ENCODE measurements at regions not wholly inside any gene's neighbourhood (a gene's known extent, or its start where the extent isn't known, plus 50 kb on each side); places are given as distances from the start of the nearest gene placed in this dataset.

DNA sequence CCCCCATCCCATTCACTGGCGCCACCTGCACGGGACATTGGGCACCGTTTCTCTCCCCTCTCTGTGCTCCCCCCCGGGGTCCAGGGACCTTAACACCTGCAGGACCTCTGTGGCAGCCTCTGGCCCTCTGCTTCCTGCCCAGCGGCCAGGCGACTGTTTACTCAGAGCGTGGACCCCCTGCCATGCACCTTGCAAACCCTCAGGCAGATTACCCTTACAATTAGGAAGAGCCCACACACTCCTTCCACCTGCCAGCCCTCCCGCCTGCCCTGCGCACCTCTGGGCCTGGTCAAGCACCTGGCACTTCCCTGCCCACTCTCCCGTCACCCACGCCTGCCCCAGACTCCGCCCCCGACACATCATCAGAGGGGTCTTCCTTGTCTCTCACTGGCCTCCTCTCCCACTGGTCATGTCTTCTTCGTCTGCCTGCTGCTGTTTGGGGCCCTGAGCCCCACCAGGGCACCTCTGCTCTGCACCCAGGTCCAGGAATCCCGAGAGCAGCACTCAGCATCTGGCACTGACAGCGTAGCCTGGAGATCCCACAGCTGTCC is 281.3 kb upstream of the IRX4 start:
- WGBS, 5 donors: 66 to 70% (median 70%) methylated on average over 16 of the region's 16 CpGs
- Histone ChIP-seq H3K4me3 (no peak overlapping the region), H3K36me3 (no peaks in the 10 kb centered on the region), H3K4me1 (no peaks in the 10 kb centered on the region), H3K27me3 (replicated peaks in 1 of 7) (peaks cover 0 to 17% (median 0%) of the 10 kb centered on the region in 7 donors), H3K27ac (no peak overlapping the region), H3K9me3 (no peaks in the 10 kb centered on the region)
- peak; percentile 58 for DNase-seq
- intact Hi-C loops (cut with DNase I; ENCODE audit: low total_unique reads): no loop called here
- TF ChIP-seq POLR2A (IDR thresholded peaks at IDR 0.05) (no peak), POLR2AphosphoS5 (IDR thresholded peaks at IDR 0.05) (no peak)
- TF ChIP-seq, protein P1, sequence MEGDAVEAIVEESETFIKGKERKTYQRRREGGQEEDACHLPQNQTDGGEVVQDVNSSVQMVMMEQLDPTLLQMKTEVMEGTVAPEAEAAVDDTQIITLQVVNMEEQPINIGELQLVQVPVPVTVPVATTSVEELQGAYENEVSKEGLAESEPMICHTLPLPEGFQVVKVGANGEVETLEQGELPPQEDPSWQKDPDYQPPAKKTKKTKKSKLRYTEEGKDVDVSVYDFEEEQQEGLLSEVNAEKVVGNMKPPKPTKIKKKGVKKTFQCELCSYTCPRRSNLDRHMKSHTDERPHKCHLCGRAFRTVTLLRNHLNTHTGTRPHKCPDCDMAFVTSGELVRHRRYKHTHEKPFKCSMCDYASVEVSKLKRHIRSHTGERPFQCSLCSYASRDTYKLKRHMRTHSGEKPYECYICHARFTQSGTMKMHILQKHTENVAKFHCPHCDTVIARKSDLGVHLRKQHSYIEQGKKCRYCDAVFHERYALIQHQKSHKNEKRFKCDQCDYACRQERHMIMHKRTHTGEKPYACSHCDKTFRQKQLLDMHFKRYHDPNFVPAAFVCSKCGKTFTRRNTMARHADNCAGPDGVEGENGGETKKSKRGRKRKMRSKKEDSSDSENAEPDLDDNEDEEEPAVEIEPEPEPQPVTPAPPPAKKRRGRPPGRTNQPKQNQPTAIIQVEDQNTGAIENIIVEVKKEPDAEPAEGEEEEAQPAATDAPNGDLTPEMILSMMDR (IDR thresholded peaks at IDR 0.05 in 8 of 11, conservative IDR thresholded peaks at IDR 0.05 in 3 of 11): no peak

DNA sequence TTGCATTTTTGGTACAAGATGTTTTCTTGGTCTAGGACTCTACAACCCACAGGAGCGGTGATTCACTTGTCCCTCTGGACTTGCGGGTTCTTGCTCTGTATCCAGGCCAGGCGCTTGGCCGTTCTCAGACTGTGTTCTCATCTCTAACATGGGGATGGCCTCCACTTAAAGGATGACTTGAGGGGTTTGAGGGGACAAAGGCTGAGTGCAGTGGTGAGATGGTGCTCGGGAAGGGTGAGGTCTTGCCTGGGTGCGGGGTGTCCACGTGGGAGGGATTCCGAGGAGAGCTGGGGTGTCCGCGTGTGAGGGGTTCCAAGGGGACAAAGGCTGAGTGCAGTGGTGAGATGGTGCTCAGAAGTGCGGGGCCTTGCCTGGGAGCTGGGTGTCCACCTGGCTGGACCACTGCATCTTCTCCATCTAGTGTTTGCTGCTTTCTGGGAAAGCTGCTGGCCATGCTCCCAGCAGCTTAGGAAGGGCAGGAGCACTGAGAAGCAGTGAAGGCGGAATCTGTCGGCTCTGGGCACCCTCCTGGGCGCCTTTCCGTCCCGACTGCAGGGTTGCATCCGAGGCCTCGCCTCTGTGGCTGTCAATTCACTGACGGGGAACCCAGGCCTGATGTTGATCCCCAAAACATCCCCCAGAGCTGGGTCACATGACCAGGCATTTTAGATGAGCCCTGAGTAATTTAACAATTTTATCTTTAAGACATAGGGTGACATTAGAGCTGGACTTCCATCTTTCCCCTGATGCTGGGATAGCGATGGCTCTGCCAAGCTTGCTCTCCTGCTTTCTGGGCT is 280.5 kb upstream of the IRX4 start:
- H3K27ac ChIP-seq: no peak overlapping the region
- no peaks in the 10 kb centered on the region for H3K9me3 ChIP-seq
- H3K27me3 ChIP-seq (replicated peaks in 1 of 7): peaks cover 0 to 14% (median 0%) of the 10 kb centered on the region in 7 donors
- TF ChIP-seq POLR2AphosphoS5 (IDR thresholded peaks at IDR 0.05) (no peak), POLR2A (IDR thresholded peaks at IDR 0.05) (no peak)
- TF ChIP-seq, protein P1 (IDR thresholded peaks at IDR 0.05 in 8 of 11, conservative IDR thresholded peaks at IDR 0.05 in 3 of 11): no peak
- 81 to 96% (median 90%) methylated on average over 20 of the region's 20 CpGs for WGBS, 5 donors
- H3K4me1 ChIP-seq: no peaks in the 10 kb centered on the region
- H3K36me3 ChIP-seq: no peaks in the 10 kb centered on the region
- DNase-seq: peak; percentile 62
- intact Hi-C loops (cut with DNase I; ENCODE audit: low total_unique reads): no loop called here
- H3K4me3 ChIP-seq: no peak overlapping the region

DNA sequence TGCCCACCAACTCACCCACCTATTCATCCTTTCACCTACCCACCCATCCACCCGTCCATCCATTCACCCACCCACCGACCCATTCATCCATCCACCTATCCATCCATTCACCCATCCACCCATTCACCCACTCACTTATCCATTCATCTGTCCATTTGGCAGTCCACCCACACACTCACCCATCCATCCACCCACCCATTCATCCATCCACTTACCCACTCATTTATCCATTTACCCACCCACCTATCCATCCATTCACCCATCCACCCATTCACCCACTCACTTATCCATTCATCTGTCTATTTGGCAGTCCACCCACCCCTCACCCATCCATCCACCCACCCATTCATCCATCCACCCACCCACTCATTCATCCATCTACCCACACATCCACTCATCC is 278.1 kb upstream of the IRX4 start:
- whole genome bisulfite sequencing, 5 donors: 67 to 97% (median 92%) methylated on average over 2 of the region's 2 CpGs
- no peak for TF ChIP-seq POLR2AphosphoS5 (IDR thresholded peaks at IDR 0.05)
- TF ChIP-seq, protein P1 (IDR thresholded peaks at IDR 0.05 in 8 of 11, conservative IDR thresholded peaks at IDR 0.05 in 3 of 11): no peak
- TF ChIP-seq POLR2A (IDR thresholded peaks at IDR 0.05): no peak
- no peak overlapping the region for H3K27ac ChIP-seq
- H3K4me3 ChIP-seq: no peak overlapping the region
- intact Hi-C loops (cut with DNase I; ENCODE audit: low total_unique reads): no loop called here
- H3K9me3 ChIP-seq: no peaks in the 10 kb centered on the region
- H3K4me1 ChIP-seq: no peaks in the 10 kb centered on the region
- H3K27me3 ChIP-seq (replicated peaks in 1 of 7): peaks cover 0 to 3% (median 0%) of the 10 kb centered on the region in 7 donors
- H3K36me3 ChIP-seq: no peaks in the 10 kb centered on the region
- DNase-seq: peak; percentile 27

DNA sequence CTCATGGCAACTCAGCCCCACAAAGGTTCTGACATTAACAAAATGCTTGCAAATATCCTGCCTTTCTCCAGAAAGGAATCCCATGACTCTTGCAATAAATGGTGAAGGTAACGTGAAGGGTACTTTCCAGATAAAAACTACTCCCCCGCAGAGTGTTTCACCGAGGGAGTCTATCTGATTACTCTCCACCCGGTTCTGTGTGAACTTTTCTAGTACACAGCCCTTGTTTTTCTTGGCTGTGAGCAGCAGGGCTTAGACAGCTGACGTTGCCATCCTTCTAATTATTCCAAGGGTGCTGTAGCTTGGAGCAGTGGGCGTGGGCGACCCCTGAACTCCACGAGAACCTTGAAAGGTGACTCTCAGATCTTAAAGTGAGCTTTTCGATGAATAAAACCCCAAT is 276.0 kb upstream of the IRX4 start:
- intact Hi-C loops (cut with DNase I; ENCODE audit: low total_unique reads): no loop called here
- H3K4me1 ChIP-seq: no peaks in the 10 kb centered on the region
- no peaks in the 10 kb centered on the region for H3K9me3 ChIP-seq
- no peaks in the 10 kb centered on the region for H3K27me3 ChIP-seq (replicated peaks in 1 of 7)
- H3K36me3 ChIP-seq: no peaks in the 10 kb centered on the region
- no peak overlapping the region for H3K4me3 ChIP-seq
- TF ChIP-seq, protein P1 (IDR thresholded peaks at IDR 0.05 in 8 of 11, conservative IDR thresholded peaks at IDR 0.05 in 3 of 11): no peak
- TF ChIP-seq POLR2AphosphoS5 (IDR thresholded peaks at IDR 0.05) (no peak), POLR2A (IDR thresholded peaks at IDR 0.05) (no peak)
- no peak for DNase-seq
- 62 to 82% (median 70%) methylated on average over 9 of the region's 9 CpGs for WGBS, 5 donors
- no peak overlapping the region for H3K27ac ChIP-seq

Measured in spleen (tissue), 11 donors.